IMR-90 (cell line): ENCODE measurements at regions not wholly inside any gene's neighbourhood (a gene's known extent, or its start where the extent isn't known, plus 50 kb on each side); places are given as distances from the start of the nearest gene placed in this dataset.

Source experiments
- ATAC-seq: fragments of 200-7000 bp; cut with Tn5 transposase; 2 replicates; pipeline ENCODE4 v1.9.1; 2020; ENCODE audit warnings: low read depth, mild to moderate bottlenecking, moderate library complexity
- BruUV-seq: library from RNA; stranded (reverse); fragments of 400-500 nt; replicated peaks from 2 replicates; lab custom pipeline; 2021; lab: Mats Ljungman, UMichigan
- CTCF ChIA-PET: fragments of 300-600 bp; formaldehyde crosslinking; extraction: SDS; loops from one replicate; lab custom pipeline; 2021; ENCODE audit warnings: antibody characterized with exemption; lab: Yijun Ruan, JAX
- POLR2A ChIA-PET: fragments of 300-600 bp; sonication (Branson Sonifier 250); formaldehyde crosslinking; loops from one replicate; lab custom pipeline; 2022; ENCODE audit warnings: antibody characterized with exemption; ENCODE audit not compliant: unreplicated experiment; lab: Charles Lee
- DNase-seq: peaks from one replicate; pipeline ENCODE4 v3.0.0; 2013
- H2AFZ ChIP-seq: replicated peaks from 2 replicates; pipeline ENCODE3; 2013; ENCODE audit warnings: low read length, mild to moderate bottlenecking; ENCODE audit not compliant: poor library complexity
- H2AK5ac ChIP-seq: 2 replicates; pipeline ENCODE4 v1.6.1; 2013; ENCODE audit warnings: low read depth, low read length, inconsistent platforms
- H2AK9ac ChIP-seq: replicated peaks from 2 replicates; pipeline ENCODE3; 2013; ENCODE audit warnings: mild to moderate bottlenecking, low read depth, low read length, moderate library complexity; ENCODE audit not compliant: poor library complexity
- H2BK120ac ChIP-seq: 2 replicates; pipeline ENCODE4 v1.6.1; 2013; ENCODE audit warnings: low read depth, low read length, inconsistent platforms
- H2BK15ac ChIP-seq: 3 replicates; pipeline ENCODE4 v1.6.1; 2013; ENCODE audit warnings: low read depth, low read length, inconsistent platforms
- H2BK20ac ChIP-seq: 2 replicates; pipeline ENCODE4 v1.6.1; 2013; ENCODE audit warnings: low read depth, mild to moderate bottlenecking, inconsistent platforms, low read length, moderate library complexity
- H2BK5ac ChIP-seq: 2 replicates; pipeline ENCODE4 v1.6.1; 2013; ENCODE audit warnings: mild to moderate bottlenecking, low read depth, low read length, inconsistent platforms; ENCODE audit not compliant: poor library complexity, severe bottlenecking
- H3K14ac ChIP-seq: replicated peaks from 2 replicates; pipeline ENCODE4 v1.6.1; 2013; ENCODE audit warnings: low read depth, low read length, inconsistent platforms
- H3K18ac ChIP-seq: 2 replicates; pipeline ENCODE4 v1.6.1; 2013; ENCODE audit warnings: low read depth, low read length, control low read depth
- H3K23ac ChIP-seq: 2 replicates; pipeline ENCODE4 v1.6.1; 2013; ENCODE audit warnings: low read depth, low read length, inconsistent platforms
- H3K27ac ChIP-seq: 2 replicates; pipeline ENCODE4 v1.5.1; 2013; ENCODE audit warnings: mild to moderate bottlenecking, control low read depth, low read length; ENCODE audit not compliant: insufficient read depth
- H3K27me3 ChIP-seq: 2 replicates; pipeline ENCODE4 v1.6.1; 2013; ENCODE audit warnings: low read length; ENCODE audit not compliant: control insufficient read depth, insufficient read depth
- H3K36me3 ChIP-seq: 2 replicates; pipeline ENCODE4 v1.6.1; 2013; ENCODE audit warnings: low read length, mixed read lengths; ENCODE audit not compliant: control insufficient read depth, insufficient read depth
- H3K4ac ChIP-seq: 2 replicates; pipeline ENCODE4 v1.6.1; 2013; ENCODE audit warnings: low read depth, low read length, inconsistent platforms
- H3K4me1 ChIP-seq: 2 replicates; pipeline ENCODE4 v1.6.1; 2013; ENCODE audit warnings: low read length, mixed read lengths; ENCODE audit not compliant: control insufficient read depth, insufficient read depth
- H3K4me2 ChIP-seq: 2 replicates; pipeline ENCODE4 v1.6.1; 2013; ENCODE audit warnings: low read depth, mild to moderate bottlenecking, control low read depth, low read length, moderate library complexity
- H3K4me3 ChIP-seq: 2 replicates; pipeline ENCODE4 v1.5.1; 2013; ENCODE audit warnings: low read depth, mild to moderate bottlenecking, control low read depth, low read length, moderate library complexity; ENCODE audit not compliant: insufficient read depth
- H3K56ac ChIP-seq: 2 replicates; pipeline ENCODE4 v1.6.1; 2013; ENCODE audit warnings: low read length, inconsistent platforms; ENCODE audit not compliant: insufficient read depth; ENCODE audit errors: extremely low read depth
- H3K79me1 ChIP-seq, 2 experiments: 2 replicates each; pipeline ENCODE4 v1.6.1; 2013; ENCODE audit warnings: low read length in 2 of 2, inconsistent platforms in 1 of 2, low read depth in 1 of 2
- H3K9ac ChIP-seq: 2 replicates; pipeline ENCODE4 v1.6.1; 2013; ENCODE audit warnings: low read depth, low read length, control low read depth
- H3K9me1 ChIP-seq: 2 replicates; pipeline ENCODE4 v1.6.1; 2013; ENCODE audit warnings: low read length, inconsistent platforms; ENCODE audit not compliant: insufficient read depth
- H3K9me3 ChIP-seq: 2 replicates; pipeline ENCODE4 v1.6.1; 2013; ENCODE audit warnings: low read length; ENCODE audit not compliant: control insufficient read depth, insufficient read depth
- H4K20me1 ChIP-seq: 2 replicates; pipeline ENCODE4 v1.6.1; 2013; ENCODE audit warnings: low read length, inconsistent platforms; ENCODE audit not compliant: insufficient read depth
- H4K5ac ChIP-seq: 2 replicates; pipeline ENCODE4 v1.6.1; 2013; ENCODE audit warnings: mild to moderate bottlenecking, low read depth, low read length, control low read depth
- H4K8ac ChIP-seq, 2 experiments: 2 replicates each; pipeline ENCODE4 v1.6.1; 2013; ENCODE audit warnings: low read depth in 2 of 2, low read length in 2 of 2, control low read depth in 1 of 2, inconsistent platforms in 1 of 2
- H4K91ac ChIP-seq: 2 replicates; pipeline ENCODE4 v1.6.1; 2013; ENCODE audit warnings: low read depth, low read length, inconsistent platforms; ENCODE audit not compliant: insufficient read depth
- BHLHE40 ChIP-seq: fragments of 150-350 bp; IDR thresholded peaks from 2 replicates; pipeline ENCODE4 v1.6.1; 2016; ENCODE audit warnings: mild to moderate bottlenecking, low read depth, low read length
- CEBPB ChIP-seq: IDR thresholded peaks from 2 replicates; pipeline ENCODE4 v1.6.1; 2012; ENCODE audit warnings: low read depth, low read length, improper control_type of control experiment
- CHD1 ChIP-seq: IDR thresholded peaks from 2 replicates; pipeline ENCODE4 v1.6.1; 2012; ENCODE audit warnings: low read depth, low read length, improper control_type of control experiment
- CTCF ChIP-seq: conservative IDR thresholded peaks from 2 replicates; pipeline ENCODE4 v1.5.1; 2012; ENCODE audit warnings: mild to moderate bottlenecking, low read depth, low read length, improper control_type of control experiment
- ELK1 ChIP-seq: fragments of 150-350 bp; IDR thresholded peaks from 2 replicates; pipeline ENCODE4 v1.6.1; 2016; ENCODE audit warnings: low read depth, mild to moderate bottlenecking, low read length, moderate library complexity, borderline replicate concordance
- FOS ChIP-seq: fragments of 150-350 bp; IDR thresholded peaks from 2 replicates; pipeline ENCODE4 v1.6.1; 2016; ENCODE audit warnings: low read depth, low read length
- MAFK ChIP-seq: IDR thresholded peaks from 2 replicates; pipeline ENCODE4 v1.6.1; 2012; ENCODE audit warnings: low read depth, low read length, improper control_type of control experiment
- MAZ ChIP-seq: IDR thresholded peaks from 2 replicates; pipeline ENCODE4 v1.6.1; 2012; ENCODE audit warnings: low read depth, mild to moderate bottlenecking, low read length, improper control_type of control experiment, moderate library complexity, borderline replicate concordance
- NFE2L2 ChIP-seq: fragments of 150-350 bp; IDR thresholded peaks from 2 replicates; pipeline ENCODE4 v1.6.1; 2016; ENCODE audit warnings: low read depth, mild to moderate bottlenecking, low read length
- POLR2A ChIP-seq: IDR thresholded peaks from 2 replicates; pipeline ENCODE4 v1.6.1; 2012; ENCODE audit warnings: mild to moderate bottlenecking, low read depth, low read length
- RAD21 ChIP-seq: IDR thresholded peaks from 2 replicates; pipeline ENCODE4 v1.6.1; 2012; ENCODE audit warnings: low read length, improper control_type of control experiment
- RCOR1 ChIP-seq: IDR thresholded peaks from 2 replicates; pipeline ENCODE4 v1.6.1; 2012; ENCODE audit warnings: mild to moderate bottlenecking, low read length, improper control_type of control experiment; ENCODE audit not compliant: insufficient replicate concordance
- RFX5 ChIP-seq: IDR thresholded peaks from 2 replicates; pipeline ENCODE4 v1.8.0; 2012; ENCODE audit warnings: low read depth, mild to moderate bottlenecking, low read length, moderate library complexity
- SMC3 ChIP-seq: fragments of 150-350 bp; IDR thresholded peaks from 2 replicates; pipeline ENCODE4 v1.6.1; 2016; ENCODE audit warnings: low read depth, mild to moderate bottlenecking, antibody characterized with exemption, low read length, moderate library complexity
- USF2 ChIP-seq: fragments of 150-350 bp; IDR thresholded peaks from 2 replicates; pipeline ENCODE4 v1.6.1; 2017; ENCODE audit warnings: mild to moderate bottlenecking, antibody characterized with exemption, low read length, low read depth
- WGBS, 2 experiments: methylation state at CpG; one replicate each; pipeline versions ENCODE4 v1.1.5 to v1.1.7; 2013; ENCODE audit warnings: missing lambda C conversion rate in 2 of 2; ENCODE audit not compliant: insufficient read length in 1 of 2; ENCODE audit errors: extremely low coverage in 2 of 2; 5-methylcytosine and 5-hydroxymethylcytosine counted together
- dilution Hi-C: fragments of 300-500 bp; cut with HindIII; formaldehyde crosslinking; loops from one replicate; pipeline ENCODE4 v1.14.3; 2018; ENCODE audit warnings: low sequenced_read_pairs; ENCODE audit not compliant: unreplicated experiment
- in situ Hi-C: fragments of 300-500 bp; cut with MboI; formaldehyde crosslinking; loops from 3 replicates; pipeline ENCODE4 v1.14.3; 2019; ENCODE audit warnings: low sequenced_read_pairs, inconsistent platforms, mixed read lengths
- intact Hi-C: fragments of 100-400 bp; cut with micrococcal nuclease; formaldehyde crosslinking; loops from 2 replicates; pipeline ENCODE4 v1.10.0; 2022

- no peaks in the 10 kb centered on the region for H3K36me3 ChIP-seq
- BruUV-seq, result no TSS peak
- H3K4me1 ChIP-seq, result peaks cover 3% of the 10 kb centered on the region; the same call in 1 of the 2 replicates
- H2AK9ac ChIP-seq, result no peak overlapping the region
- H3K4me3 ChIP-seq, result no peak overlapping the region
- peaks cover 5% of the 10 kb centered on the region; the same call in 1 of the 2 replicates for H3K27me3 ChIP-seq
- H4K5ac ChIP-seq, result no peak overlapping the region
- H3K18ac ChIP-seq, result no peak overlapping the region
- H3K27ac ChIP-seq, result no peak overlapping the region
- H2AK5ac ChIP-seq, result no peak overlapping the region
- no peak overlapping the region for H3K23ac ChIP-seq
- intact Hi-C loops, result no loop called here
- no peak overlapping the region for H3K56ac ChIP-seq
- H3K79me1 ChIP-seq, result no peaks in the 10 kb centered on the region
- H3K4me2 ChIP-seq, result no peak overlapping the region
- ChIA-PET CTCF (interaction anchor here (1.4 kb wide), 1 partner anchor 13 kb away, joined by 3 read pairs; no protein-coding TSS in a partner anchor), POLR2A (no interaction called here)
- 60% methylated on average over 3 of the region's 8 CpGs; no CpG with 5 or more reads in 1 of the 2 experiments for WGBS, 2 experiments
- ATAC-seq, result no peak
- no peaks in the 10 kb centered on the region for H3K9me1 ChIP-seq
- no peak overlapping the region for H4K91ac ChIP-seq
- H2AFZ ChIP-seq, result no peak overlapping the region
- no peak overlapping the region for H2BK5ac ChIP-seq
- H4K20me1 ChIP-seq, result no peaks in the 10 kb centered on the region
- in situ Hi-C loops, result no loop called here
- no peaks in the 10 kb centered on the region; the same call in 1 of the 2 replicates for H3K9me3 ChIP-seq
- H3K9ac ChIP-seq, result no peak overlapping the region
- H2BK15ac ChIP-seq, result no peak overlapping the region
- H3K4ac ChIP-seq, result no peak overlapping the region
- H2BK20ac ChIP-seq, result no peak overlapping the region; the same call in 1 of the 2 replicates
- H2BK120ac ChIP-seq, result no peak overlapping the region
- no peak overlapping the region for H4K8ac ChIP-seq
- dilution Hi-C loops, result no loop called here
- no peak overlapping the region for H3K14ac ChIP-seq
- TF ChIP-seq ELK1 (no peak), MAZ (no peak), RCOR1 (no peak), CEBPB (no peak), RAD21 (no peak), FOS (no peak), SMC3 (no peak), USF2 (no peak), NFE2L2 (no peak), CTCF (no peak), BHLHE40 (no peak), CHD1 (no peak), MAFK (no peak), POLR2A (no peak), RFX5 (no peak)
- no peak for DNase-seq
Observed at GRCh38 chr1:231107151-231107550, 54.7 kb upstream of the TRIM67 start.
